Mesenteric fat pad (tissue), 1 donor: ENCODE measurements at regions not wholly inside any gene's neighbourhood (a gene's known extent, or its start where the extent isn't known, plus 50 kb on each side); places are given as distances from the start of the nearest gene placed in this dataset.
"Not testable (repeated sequence)": the region's sequence is repeated elsewhere in the genome, so short reads cannot be mapped to it uniquely, and the experiment has no call there.

ENCODE experiments used
- DNase-seq: peaks from one replicate; pipeline ENCODE4 v3.0.0-alpha.2; 2020; ENCODE audit warnings: low spot score
- donor health status: DM: yes; HTN: yes; CAD: no.

DNA sequence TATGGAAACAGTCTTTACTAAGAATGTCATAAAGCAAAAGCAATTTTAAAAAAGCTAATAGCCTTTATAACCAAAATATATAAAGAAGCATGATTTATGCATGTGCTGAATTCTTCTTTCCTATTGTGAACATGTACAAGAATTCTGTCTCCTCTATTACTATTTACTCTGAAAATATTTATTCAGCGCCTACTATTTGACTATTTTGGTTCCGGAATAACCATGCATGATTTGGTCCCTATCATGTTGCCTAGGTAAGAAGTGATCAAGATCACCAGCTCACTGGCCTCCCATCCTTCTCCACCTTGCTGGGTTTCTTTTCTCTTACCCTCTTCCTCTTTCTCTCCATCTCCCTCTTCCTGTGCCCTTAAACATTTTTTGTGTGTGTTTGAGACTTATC lies 443.8 kb downstream of the SH3GL2 start:
- no peak for DNase-seq

DNA sequence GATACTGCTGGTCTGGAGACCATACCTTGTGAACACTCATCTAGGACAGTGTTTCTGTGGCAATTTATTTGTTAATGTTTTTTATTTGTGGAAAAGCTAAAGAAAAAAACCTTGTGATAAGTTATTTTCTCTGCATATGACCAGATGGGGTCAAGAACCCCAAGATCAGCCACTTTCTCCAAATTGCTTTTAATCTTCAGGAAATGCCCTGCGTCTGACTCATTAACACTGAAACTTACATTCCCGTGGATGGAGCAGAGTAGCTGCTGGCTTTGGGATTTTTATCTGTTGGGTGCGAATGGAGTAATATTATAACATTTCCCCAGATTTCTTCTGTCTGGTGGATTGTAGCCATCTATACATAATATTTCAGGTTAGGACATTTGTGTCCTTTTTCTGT lies 444.5 kb downstream of the SH3GL2 start:
- no peak for DNase-seq

DNA sequence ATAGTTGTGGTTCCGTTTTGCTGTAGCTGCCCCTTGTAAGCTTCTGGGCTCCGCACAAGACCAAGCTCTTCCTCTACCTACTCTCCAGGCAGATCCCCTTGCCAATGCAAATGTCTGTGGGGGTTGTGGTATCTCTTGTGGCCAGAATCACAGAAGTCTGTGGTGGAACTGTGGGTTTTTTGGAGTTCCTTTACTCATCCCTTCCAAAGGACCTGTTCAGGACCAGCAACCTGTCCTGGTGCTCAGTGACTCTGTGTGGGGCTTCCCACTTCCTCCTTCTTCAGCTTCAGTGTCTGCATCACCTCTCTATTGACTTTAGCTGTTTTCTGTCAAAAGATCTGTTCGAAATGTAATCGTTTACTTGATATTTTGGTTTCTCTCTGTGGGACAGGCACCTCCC lies 441.3 kb upstream of the ADAMTSL1 start:
- no peak for DNase-seq

DNA sequence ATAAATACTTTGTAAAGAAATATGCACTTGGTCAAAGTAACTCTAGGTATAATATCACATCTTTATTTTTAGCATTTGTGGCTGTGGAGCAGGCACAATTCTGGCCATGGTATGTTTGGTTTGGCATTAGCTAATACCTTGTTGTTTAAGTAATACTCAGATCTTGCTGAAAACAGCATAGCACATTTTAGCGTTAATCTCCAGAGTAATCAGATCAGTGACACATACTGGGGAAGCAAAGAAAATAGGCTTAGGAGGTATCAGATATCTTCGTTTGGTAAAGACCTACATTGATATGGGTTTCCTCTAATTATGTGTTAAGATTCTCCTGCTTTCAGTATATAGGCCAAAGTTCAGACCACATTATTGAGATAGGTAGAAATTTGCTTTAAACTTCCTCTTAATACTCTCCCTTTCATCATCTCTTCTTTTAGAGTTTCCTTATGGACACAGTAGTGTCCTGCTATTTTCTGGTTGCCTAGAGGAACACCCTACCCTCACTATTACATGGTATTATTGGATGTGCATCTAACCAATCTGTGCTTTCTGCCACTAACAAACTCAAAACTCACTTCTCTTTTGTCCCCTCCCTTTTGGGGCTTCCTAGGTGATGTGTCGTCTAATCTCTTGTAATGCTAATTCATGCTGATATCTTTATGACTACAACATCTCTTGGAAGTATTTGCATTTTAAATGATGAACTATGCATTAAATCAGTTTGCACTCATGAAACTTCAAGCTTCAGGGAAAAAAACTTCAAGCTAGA lies 437.3 kb upstream of the ADAMTSL1 start:
- no peak for DNase-seq

DNA sequence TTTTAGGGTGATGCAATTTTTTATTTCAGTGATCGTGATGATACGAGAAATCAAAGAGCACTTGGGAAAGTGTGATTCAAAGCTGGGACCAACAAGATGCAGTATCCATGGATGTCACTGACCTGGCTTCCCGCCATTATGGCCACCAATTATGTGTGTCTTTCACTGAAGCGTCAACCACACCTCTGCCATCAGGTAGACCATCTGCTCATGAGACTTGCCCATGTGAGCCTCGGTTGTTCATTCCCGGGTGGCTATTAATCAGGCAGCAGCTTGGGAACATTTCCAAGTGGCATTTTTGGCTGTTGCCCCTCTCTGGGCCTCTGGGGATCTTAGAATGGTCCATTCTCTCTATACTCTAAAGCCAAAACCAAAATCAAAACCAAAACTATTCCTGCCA lies 436.0 kb upstream of the ADAMTSL1 start:
- no peak for DNase-seq

DNA sequence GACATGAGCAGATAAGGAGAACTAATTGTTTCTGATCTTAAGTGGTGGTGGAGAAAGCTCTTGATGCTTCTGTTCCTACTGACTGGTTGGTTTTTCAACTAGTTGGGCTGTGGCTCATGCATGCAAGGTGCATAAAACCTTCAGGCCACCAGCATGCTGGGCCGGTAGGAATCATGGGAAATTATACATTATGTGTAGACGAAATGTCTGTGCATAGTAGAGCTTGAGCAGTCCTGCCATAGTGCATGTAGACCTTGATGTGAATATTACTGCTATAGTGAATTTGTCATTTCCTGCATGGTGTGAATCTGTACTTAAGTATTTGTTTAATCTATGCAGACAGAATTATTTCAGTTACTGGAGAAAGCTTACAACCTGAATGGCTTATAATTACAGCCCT lies 433.6 kb upstream of the ADAMTSL1 start:
- DNase-seq: no peak

DNA sequence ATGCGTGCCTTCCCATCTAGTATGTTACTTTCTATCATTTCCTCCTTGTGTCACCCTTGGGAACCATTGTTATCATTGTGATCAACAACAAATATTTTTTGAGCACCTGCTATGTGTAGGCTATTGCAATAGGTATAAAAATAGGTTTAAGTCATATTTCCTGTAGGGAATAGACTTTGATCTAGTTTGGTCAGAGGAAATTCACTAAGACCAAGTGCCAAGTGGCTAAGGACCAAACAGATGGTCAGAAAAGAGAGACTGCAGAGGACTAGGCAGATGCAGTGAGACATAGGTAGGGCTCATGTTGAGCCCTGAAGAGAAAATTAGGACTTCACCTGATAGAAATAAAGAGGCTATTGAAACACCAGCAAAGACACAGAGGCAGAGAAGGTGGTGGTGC lies 430.0 kb upstream of the ADAMTSL1 start:
- no peak for DNase-seq

DNA sequence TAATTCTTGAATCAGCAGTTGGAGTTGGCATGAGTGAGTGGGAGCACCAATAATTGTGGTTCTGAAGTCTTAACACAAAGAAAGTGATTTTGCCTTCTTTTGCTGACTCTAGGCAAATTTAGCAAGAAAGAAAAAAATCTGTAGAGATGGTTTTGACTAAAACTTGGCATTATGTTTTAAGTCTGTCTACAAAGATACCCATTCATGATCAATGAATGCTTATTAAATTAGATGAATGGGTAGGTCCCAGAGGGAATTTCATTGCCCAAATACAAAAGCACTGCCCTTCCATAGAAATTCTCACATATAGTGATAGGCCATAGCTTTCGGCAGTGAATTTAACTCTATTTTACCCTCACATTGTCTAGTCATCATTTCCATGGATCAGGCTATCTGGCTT lies 428.6 kb upstream of the ADAMTSL1 start:
- DNase-seq: no peak

DNA sequence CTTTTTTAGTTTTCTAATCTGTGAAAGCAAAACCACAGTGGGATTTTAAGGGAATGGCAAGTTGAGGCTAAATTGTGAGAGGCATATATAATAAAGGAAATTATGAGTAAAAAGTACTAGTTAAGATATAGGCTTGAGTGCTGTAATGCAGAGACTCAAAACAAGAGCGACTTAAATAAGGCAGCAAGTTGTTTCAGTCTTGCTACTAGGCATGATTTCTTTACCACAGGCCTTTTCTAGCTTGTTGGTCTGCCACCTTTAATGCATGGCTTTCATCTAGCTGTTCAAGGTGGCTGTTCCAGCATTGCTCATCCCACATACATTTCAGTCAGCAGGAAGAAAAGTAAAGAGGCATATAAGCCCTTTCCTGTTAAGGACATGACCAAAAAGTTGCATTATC lies 427.9 kb upstream of the ADAMTSL1 start:
- DNase-seq: no peak

DNA sequence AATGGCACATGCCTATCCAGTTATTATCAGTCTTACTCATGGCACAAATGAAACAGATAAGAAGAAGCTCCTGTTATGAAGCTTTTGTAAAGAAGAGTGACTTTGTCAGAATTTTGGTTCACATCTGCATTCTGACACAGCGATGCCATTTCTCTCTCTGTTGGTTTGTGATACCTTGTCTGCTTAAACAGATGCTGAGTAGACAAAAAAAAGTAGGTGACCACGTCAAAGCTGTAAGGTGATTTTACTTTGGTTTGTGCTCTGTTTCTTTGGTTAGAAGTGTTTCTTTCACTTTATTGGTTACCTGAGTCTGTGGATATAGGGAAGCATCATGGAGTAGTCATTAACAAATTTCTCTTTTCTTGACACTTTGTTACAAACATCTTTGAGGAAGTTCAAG lies 422.3 kb upstream of the ADAMTSL1 start:
- no peak for DNase-seq

DNA sequence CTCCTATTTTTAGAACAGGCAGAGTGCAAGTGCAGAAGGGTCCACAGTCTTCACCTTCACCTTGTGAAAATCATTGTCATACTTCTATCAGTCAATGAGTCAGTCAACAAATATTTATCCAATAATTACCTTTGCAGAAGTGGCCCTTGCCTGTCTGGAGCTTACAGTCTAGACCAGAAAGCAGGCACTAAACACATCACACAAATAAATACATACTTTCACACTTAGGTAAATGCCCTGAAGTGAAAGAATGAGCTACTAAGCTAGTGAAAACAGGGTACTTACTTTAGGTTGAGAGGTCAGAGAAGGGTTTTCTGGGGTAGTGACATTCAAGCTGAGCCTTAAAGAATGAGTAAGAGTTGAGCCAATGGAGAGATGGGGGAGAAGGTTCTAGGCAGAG lies 421.9 kb upstream of the ADAMTSL1 start:
- DNase-seq: no peak

DNA sequence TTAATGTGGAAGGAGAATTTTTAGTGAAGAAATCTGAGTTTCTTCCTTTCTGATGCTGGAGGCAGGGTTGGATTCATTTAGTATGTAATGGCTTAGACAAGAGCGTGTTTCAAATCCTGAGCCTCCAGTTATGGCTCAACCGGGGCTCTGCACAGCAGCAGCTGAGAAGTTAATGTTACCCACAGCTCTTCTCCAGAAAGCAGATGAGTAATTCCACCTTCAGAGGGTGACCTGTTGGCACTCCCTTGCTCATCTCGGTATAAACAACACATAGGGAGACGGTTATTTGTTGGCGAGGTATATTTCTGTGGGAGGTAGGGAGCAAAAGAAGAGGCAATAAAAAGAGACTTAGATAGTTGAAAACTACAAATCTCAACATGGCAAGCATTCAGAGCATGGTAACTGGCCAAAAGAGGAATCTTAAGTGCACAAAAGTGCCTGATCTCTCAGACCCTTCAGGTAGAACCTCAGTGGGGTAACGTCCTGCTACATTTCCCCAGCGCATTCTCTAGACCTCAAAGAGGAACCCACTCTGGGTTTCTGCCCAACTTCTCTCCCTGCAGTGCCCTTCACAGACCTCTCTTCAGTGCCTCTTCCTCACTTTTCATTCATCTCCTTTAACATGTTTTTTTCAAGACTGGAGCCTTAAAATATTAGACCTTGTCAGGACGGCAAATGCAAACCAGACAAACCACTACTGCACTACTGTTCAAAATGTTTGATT lies 417.5 kb upstream of the ADAMTSL1 start:
- no peak for DNase-seq

DNA sequence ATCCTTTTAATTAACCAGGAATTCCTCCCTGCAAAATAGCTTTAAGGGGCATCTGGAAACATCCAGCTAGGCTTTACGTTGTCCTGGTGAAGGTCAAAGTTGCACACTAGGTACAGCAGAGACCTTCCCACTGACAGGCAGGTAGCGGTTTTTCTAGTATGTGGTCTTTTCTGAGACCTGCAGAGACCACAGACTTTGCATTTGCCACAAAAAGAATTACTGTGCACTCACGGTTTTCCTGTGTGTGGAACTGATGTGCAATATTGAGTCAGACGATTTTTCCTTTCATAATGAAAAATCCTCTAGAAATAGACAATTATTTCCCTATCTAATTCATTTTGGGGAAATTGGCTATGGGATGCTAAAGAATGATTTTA lies 417.0 kb upstream of the ADAMTSL1 start:
- DNase-seq: no peak

DNA sequence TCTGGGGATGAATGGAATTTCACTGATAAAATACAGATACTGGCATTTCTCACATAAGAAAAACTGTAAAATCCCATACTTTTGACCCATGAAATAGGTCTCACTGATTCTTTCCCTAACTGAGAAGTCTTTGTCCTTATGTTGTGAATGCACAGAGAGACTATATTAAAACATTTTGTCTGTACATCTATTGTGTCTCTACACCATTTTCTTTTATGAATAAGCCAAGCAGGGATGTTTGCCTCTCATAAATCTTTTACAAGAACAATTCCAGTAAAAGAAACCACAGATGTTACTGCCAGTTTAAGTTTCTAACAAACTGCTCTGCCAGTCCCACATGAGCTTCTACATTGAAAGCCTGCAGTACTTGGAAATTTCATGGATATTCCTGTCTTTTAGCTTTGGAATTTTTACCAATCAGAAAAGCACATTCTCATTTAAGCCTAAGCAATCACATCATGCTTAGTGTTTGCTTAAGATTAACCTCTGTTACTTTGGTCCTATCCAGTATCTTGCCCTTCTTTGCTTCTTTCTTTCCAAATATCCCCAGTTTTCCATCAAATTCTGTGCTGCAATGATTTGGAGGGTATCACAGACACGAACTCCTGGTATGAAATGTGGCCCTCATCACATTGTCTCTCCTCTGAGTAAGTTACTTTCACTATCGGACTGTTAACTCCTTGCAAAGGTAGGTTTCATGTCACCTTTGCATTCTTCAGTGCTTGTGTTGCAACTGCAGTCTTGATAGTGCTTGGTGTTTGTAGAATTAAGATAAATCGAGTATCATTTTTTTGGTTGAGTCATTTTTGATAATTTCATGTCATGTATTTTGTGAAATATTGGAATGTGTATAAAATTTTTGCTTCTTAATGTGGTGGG lies 415.1 kb upstream of the ADAMTSL1 start:
- no peak for DNase-seq

DNA sequence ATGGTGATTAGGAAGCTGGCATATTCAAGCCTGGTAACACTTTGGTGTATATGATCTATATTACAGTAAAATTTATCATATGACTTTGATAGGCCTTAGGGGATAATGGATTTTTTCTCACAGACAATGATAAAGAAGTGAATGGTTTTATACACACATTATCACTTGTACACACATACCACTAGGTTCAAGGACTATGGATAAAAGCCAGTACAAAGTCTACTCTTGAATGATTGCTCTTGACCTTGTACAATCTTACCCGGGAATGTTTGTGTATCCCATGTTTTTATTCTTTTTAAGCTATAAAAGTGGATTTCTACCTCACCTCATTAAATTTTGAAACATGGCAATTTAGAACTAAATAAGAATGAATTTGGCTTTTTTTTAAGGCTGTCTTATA lies 414.5 kb upstream of the ADAMTSL1 start:
- no peak for DNase-seq

DNA sequence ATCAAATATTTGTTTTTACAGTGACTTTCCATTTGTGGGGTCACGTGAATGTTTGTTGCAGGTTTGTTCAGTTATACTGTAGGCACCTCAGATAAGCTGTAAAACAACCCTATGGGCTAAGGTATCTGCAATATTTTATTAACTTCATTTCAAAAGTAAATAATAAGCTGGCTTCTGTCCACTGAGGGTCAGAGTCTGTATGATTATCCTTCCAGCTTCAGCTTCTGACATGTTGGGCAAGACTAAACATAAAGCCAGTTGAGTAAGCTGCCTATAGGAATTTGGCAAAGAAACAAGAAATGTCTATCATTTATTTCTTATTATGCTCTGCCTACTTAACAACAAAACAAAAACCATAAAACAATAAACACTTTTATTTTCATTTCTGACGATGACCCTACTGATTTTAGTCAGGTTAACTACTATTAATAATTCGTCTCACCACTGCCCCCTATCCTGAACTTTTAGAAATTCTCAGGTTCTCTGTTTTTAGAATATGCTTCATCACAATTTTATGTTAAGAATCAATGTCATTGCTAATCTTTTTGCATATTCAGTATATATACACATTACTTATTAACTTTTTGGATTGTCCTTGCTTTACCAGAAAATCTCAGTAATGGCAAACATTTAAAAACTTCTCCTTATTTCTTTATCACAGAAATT lies 413.6 kb upstream of the ADAMTSL1 start:
- DNase-seq: no peak

DNA sequence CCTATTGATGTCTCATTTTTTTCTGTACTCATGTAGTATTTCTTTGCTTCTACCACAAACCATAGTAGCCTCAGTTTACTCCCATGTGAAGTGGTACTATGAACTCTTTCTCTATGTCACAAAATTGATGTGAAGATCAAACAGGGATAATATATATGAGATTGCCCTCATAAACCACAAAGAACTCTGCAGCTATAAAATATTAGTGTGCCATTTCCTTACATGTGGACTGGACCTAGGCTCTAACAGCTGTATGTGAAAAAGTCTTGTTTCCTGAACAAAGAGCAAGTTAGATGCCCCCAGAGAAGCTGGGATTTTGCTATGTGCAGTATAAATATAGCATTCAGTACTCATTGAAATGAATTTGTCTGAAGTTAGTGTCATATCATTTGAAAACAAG lies 412.6 kb upstream of the ADAMTSL1 start:
- DNase-seq: no peak

DNA sequence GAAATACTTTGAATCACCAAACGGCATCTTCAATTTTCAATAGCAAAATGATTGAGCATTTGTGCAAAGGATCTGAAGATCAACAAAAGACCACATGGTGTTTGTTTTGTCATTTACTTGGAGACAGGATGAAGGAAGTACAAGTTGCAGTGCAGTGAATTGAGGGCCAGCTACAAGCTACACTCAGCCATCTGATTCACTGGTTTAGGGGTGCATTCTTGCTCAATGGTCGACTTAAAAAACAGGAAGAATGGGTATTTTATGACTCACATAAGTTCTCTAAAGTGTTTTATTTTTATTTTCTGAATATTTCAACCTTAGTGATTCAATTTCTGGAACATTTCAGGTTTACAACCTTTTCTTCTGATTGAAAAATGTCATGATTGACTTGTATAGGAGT lies 412.1 kb upstream of the ADAMTSL1 start:
- no peak for DNase-seq

DNA sequence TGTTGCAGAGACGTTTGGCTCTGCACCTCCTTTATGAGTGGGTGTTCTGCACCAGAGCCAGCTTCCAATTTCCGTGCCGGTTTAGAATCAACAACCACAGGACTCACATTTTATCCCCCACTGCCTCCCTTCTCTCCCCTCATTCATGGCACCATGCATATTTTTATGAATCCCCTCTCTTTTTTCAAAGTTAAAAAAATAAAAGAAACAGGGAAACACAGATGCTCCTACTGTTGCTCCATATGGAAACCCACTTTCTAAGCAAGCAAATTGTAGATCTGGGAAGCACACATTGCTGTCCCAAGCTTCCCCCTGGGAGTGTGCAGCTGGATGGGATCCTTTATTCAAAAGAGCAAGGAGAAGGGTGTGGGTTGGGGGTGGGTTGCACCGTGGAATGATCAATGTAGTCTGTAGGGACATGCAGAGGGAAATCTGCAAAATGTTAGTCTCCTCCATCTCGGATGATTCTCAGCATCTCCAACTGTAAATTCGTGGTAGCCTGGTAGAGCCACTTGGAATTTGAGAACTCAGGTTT lies 410.0 kb upstream of the ADAMTSL1 start:
- DNase-seq: no peak

DNA sequence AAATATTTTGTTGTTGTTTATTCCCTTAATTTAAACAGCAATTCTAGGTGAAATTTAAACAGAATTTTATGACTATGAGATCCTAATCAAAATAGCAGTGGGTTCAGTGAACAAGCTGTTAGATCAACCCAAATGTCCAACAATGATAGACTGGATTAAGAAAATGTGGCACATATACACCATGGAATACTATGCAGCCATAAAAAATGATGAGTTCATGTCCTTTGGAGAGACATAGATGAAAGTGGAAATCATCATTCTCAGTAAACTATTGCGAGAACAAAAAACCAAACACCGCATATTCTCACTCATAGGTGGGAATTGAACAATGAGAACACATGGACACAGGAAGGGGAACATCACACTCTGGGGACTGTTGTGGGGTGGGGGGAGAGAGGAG lies 407.3 kb upstream of the ADAMTSL1 start:
- DNase-seq: not testable (repeated sequence)

DNA sequence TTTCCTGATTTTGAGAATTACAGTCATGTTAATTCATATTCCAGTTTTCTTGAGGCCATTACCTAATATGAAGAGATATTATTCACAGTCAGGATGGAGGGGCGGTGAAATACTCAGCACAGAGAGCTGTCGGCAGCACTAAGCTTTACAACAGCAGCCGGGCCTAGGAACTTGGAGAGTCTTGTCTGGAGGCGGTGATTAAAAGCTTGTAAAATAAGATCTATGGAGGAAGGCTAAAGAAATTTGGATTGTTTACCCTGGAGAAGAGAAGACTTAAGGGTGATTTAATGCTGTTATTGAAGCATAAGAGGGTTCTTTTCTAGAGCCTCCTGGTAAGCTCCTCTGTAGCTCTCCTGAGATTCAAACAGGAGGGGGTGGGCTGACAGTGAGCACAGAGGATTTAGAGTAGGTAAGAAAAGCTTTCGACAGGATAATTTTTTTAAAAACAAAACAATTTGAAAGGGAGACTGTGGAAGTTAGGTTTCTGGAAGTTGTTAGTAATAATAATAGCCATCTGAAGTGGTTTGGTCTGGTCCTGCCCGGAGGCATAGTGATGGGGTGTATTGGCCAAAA lies 406.3 kb upstream of the ADAMTSL1 start:
- no peak for DNase-seq
